MM.1S (cell line): ENCODE measurements at regions not wholly inside any gene's neighbourhood (a gene's known extent, or its start where the extent isn't known, plus 50 kb on each side); places are given as distances from the start of the nearest gene placed in this dataset.

Source experiments
- DNase-seq: peaks from one replicate; pipeline ENCODE4 v3.0.0-alpha.2; 2015
- H2AFZ ChIP-seq: fragments of 300-600 bp; sonication (generic); 2 replicates; pipeline ENCODE4 v1.6.0; 2016; ENCODE audit warnings: antibody characterized with exemption, low read length
- H3F3A ChIP-seq: fragments of 300-600 bp; sonication (generic); 2 replicates; pipeline ENCODE4 v1.6.1; 2016; ENCODE audit warnings: mild to moderate bottlenecking, antibody characterized with exemption, low read length, moderate library complexity, mixed read lengths; ENCODE audit not compliant: insufficient read depth
- H3K27ac ChIP-seq: fragments of 300-600 bp; sonication (generic); 2 replicates; pipeline ENCODE4 v1.5.1; 2016; ENCODE audit warnings: mild to moderate bottlenecking, low read length
- H3K27me3 ChIP-seq: fragments of 300-600 bp; sonication (generic); replicated peaks from 2 replicates; pipeline ENCODE4 v1.6.0; 2016; ENCODE audit warnings: low read length; ENCODE audit not compliant: insufficient read depth
- H3K36me3 ChIP-seq: fragments of 300-600 bp; sonication (generic); replicated peaks from 2 replicates; pipeline ENCODE4 v1.6.1; 2016; ENCODE audit warnings: mild to moderate bottlenecking, low read length, mixed read lengths; ENCODE audit not compliant: insufficient read depth
- H3K4me1 ChIP-seq: fragments of 300-600 bp; sonication (generic); 2 replicates; pipeline ENCODE4 v1.6.1; 2016; ENCODE audit warnings: low read length, mixed read lengths
- H3K4me2 ChIP-seq: fragments of 300-600 bp; sonication (generic); 2 replicates; pipeline ENCODE4 v1.6.0; 2016; ENCODE audit warnings: low read depth, low read length
- H3K4me3 ChIP-seq: fragments of 300-600 bp; sonication (generic); 2 replicates; pipeline ENCODE4 v1.5.1; 2016; ENCODE audit warnings: low read length, mixed read lengths
- H3K79me2 ChIP-seq: fragments of 300-600 bp; sonication (generic); 2 replicates; pipeline ENCODE4 v1.6.1; 2016; ENCODE audit warnings: mixed run types, low read length, mixed read lengths
- H3K9ac ChIP-seq: fragments of 300-600 bp; sonication (generic); 2 replicates; pipeline ENCODE4 v1.6.1; 2016; ENCODE audit warnings: low read length, mixed read lengths
- H3K9me2 ChIP-seq: fragments of 300-600 bp; sonication (generic); replicated peaks from 2 replicates; pipeline ENCODE4 v1.6.1; 2016; ENCODE audit warnings: mild to moderate bottlenecking, low read length, mixed read lengths; ENCODE audit not compliant: insufficient read depth
- H3K9me3 ChIP-seq: fragments of 300-600 bp; sonication (generic); replicated peaks from 2 replicates; pipeline ENCODE4 v1.6.1; 2016; ENCODE audit warnings: mild to moderate bottlenecking, low read length, mixed read lengths; ENCODE audit not compliant: insufficient read depth
- H4K20me1 ChIP-seq: fragments of 300-600 bp; sonication (generic); 2 replicates; pipeline ENCODE4 v1.6.1; 2016; ENCODE audit warnings: mild to moderate bottlenecking, low read length, moderate library complexity, mixed read lengths; ENCODE audit not compliant: insufficient read depth
- CTCF ChIP-seq: fragments of 300-600 bp; sonication (generic); IDR thresholded peaks from 2 replicates; pipeline ENCODE4 v1.5.1; 2016; ENCODE audit warnings: antibody characterized with exemption, low read length, mixed read lengths
- EZH2 ChIP-seq: fragments of 300-600 bp; sonication (generic); optimal IDR thresholded peaks from 2 replicates; pipeline ENCODE3; 2017; ENCODE audit warnings: low read depth, mild to moderate bottlenecking, antibody characterized with exemption, low read length, mixed read lengths
- EZH2phosphoT487 ChIP-seq: fragments of 300-600 bp; sonication (generic); IDR thresholded peaks from 2 replicates; pipeline ENCODE4 v1.6.1; 2018; ENCODE audit warnings: antibody characterized with exemption, low read length

GRCh38 chr13:103371271-103371670 lies 305.1 kb upstream of the SLC10A2 start:
- no peaks in the 10 kb centered on the region for H3K36me3 ChIP-seq
- no peak for TF ChIP-seq EZH2
- no peak for TF ChIP-seq EZH2phosphoT487
- TF ChIP-seq CTCF, result no peak
- no peak for DNase-seq
- H3K27me3 ChIP-seq, result no peaks in the 10 kb centered on the region
- no peak overlapping the region for H3K4me2 ChIP-seq
- H2AFZ ChIP-seq, result no peak overlapping the region
- no peaks in the 10 kb centered on the region for H3K9me2 ChIP-seq
- no peak overlapping the region for H3K27ac ChIP-seq
- no peaks in the 10 kb centered on the region for H3F3A ChIP-seq
- H3K79me2 ChIP-seq, result no peaks in the 10 kb centered on the region
- H3K9ac ChIP-seq, result no peak overlapping the region
- H3K4me1 ChIP-seq, result no peaks in the 10 kb centered on the region
- no peaks in the 10 kb centered on the region for H4K20me1 ChIP-seq
- no peak overlapping the region for H3K4me3 ChIP-seq
- H3K9me3 ChIP-seq, result no peaks in the 10 kb centered on the region

DNA sequence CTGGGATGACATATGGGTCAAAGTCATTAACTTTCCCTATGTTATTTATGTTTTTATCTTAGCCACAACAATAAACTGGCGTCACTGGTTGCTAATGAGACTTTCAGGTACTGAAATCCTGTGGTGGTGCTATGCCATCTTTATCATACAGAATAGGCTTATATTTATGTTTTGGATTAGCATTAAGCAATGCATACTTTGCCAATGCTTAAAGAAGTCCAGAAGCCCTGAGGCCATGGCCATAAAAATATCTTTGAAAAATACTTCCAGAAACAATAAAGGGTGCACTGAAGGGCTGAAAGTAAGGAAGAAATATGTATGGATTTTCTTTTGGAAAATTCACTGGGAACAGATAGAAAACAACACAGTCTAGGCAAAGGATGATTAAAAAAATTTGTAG lies 304.6 kb upstream of the SLC10A2 start:
- H3F3A ChIP-seq, result no peaks in the 10 kb centered on the region
- H2AFZ ChIP-seq, result no peak overlapping the region
- no peak overlapping the region for H3K4me2 ChIP-seq
- no peaks in the 10 kb centered on the region for H3K9me2 ChIP-seq
- no peak overlapping the region for H3K27ac ChIP-seq
- no peaks in the 10 kb centered on the region for H4K20me1 ChIP-seq
- H3K27me3 ChIP-seq, result no peaks in the 10 kb centered on the region
- no peaks in the 10 kb centered on the region for H3K9me3 ChIP-seq
- no peak overlapping the region for H3K9ac ChIP-seq
- no peaks in the 10 kb centered on the region for H3K4me1 ChIP-seq
- no peaks in the 10 kb centered on the region for H3K79me2 ChIP-seq
- H3K36me3 ChIP-seq, result no peaks in the 10 kb centered on the region
- TF ChIP-seq EZH2phosphoT487 (no peak), CTCF (no peak), EZH2 (no peak)
- no peak for DNase-seq
- no peak overlapping the region for H3K4me3 ChIP-seq

GRCh38 chr13:103358255-103358932 lies 292.2 kb upstream of the SLC10A2 start:
- Histone ChIP-seq H3K9ac (no peak overlapping the region), H3K9me3 (no peaks in the 10 kb centered on the region), H3K4me3 (no peak overlapping the region), H3F3A (no peaks in the 10 kb centered on the region), H3K27me3 (no peaks in the 10 kb centered on the region), H2AFZ (no peak overlapping the region), H4K20me1 (no peaks in the 10 kb centered on the region), H3K4me2 (no peak overlapping the region), H3K27ac (no peak overlapping the region), H3K9me2 (no peaks in the 10 kb centered on the region), H3K79me2 (no peaks in the 10 kb centered on the region), H3K36me3 (no peaks in the 10 kb centered on the region), H3K4me1 (no peaks in the 10 kb centered on the region)
- no peak for TF ChIP-seq EZH2phosphoT487
- no peak for TF ChIP-seq EZH2
- no peak for TF ChIP-seq CTCF
- no peak for DNase-seq
